ENCODE measurements at regions not wholly inside any gene's neighbourhood (a gene's known extent, or its start where the extent isn't known, plus 50 kb on each side); places are given as distances from the start of the nearest gene placed in this dataset.

GRCh38 chr10:36886303-36886891, 239.0 kb upstream of the ANKRD30A start:
- BruUV-seq (replicated peaks): no TSS peak
- no peak for FAIRE-seq

More at GRCh38 chr10:36886303-36886891, 239.0 kb upstream of the ANKRD30A start:
- no peaks in the 10 kb centered on the region for H3K36me3 ChIP-seq (ENCODE audit: control insufficient read depth in 2 of 2, extremely low read depth in 1 of 2, insufficient read depth in 2 of 2, low read length in 2 of 2)
- H3K9me1 ChIP-seq (replicated peaks; ENCODE audit: control insufficient read depth, extremely low read depth, insufficient read depth, low read length): no peaks in the 10 kb centered on the region
- H3K27ac ChIP-seq (ENCODE audit: insufficient read depth, low read depth, low read length): no peak overlapping the region
- H2AFZ ChIP-seq (ENCODE audit: low read depth, low read length): no peak overlapping the region
- H3K9me3 ChIP-seq (replicated peaks; ENCODE audit: control insufficient read depth, insufficient read depth, low read length): no peaks in the 10 kb centered on the region
- H3K4me2 ChIP-seq (ENCODE audit: insufficient read depth, low read length): no peak overlapping the region
- no peaks in the 10 kb centered on the region for H3K79me2 ChIP-seq (ENCODE audit: control insufficient read depth, insufficient read depth, low read length)
- no peak overlapping the region for H3K9ac ChIP-seq (replicated peaks; ENCODE audit: extremely low read depth, insufficient read depth, low read length)
- POLR2A ChIA-PET: no interaction called here
- H4K20me1 ChIP-seq (replicated peaks; ENCODE audit: control insufficient read depth, extremely low read depth, insufficient read depth, low read length): no peaks in the 10 kb centered on the region
- no peaks in the 10 kb centered on the region for H3K4me1 ChIP-seq (ENCODE audit: control insufficient read depth, extremely low read depth, insufficient read depth, low read length)
- TF ChIP-seq MYC (IDR thresholded peaks at IDR 0.05; ENCODE audit: low read depth, low read length) (no peak), GATA2 (IDR thresholded peaks at IDR 0.05; ENCODE audit: insufficient read depth, insufficient read length, low read depth, low read length) (no peak), CTCF (IDR thresholded peaks at IDR 0.05; ENCODE audit: extremely low read depth in 1 of 2, insufficient read depth in 1 of 2, low read depth in 1 of 2, low read length in 2 of 2) (no peak), JUN (IDR thresholded peaks at IDR 0.05; ENCODE audit: borderline replicate concordance, insufficient read depth, insufficient read length, low read depth) (no peak)
- CTCF ChIA-PET: no interaction called here
- no peak overlapping the region for H3K4me3 ChIP-seq (replicated peaks in 1 of 3; ENCODE audit: insufficient read depth in 1 of 3, low read depth in 1 of 3, low read length in 3 of 3)
- H3K27me3 ChIP-seq (ENCODE audit: control insufficient read depth in 2 of 2, insufficient read depth in 2 of 2, low read length in 2 of 2): no peaks in the 10 kb centered on the region
- dilution Hi-C loops (cut with MboI; ENCODE audit: extremely low pct_ligation_motif_present, low sequenced_read_pairs): no loop called here
- no peak for DNase-seq (ENCODE audit: low read depth, low spot score)
- intact Hi-C loops (cut with micrococcal nuclease): loop anchor here (10.0 kb wide), 1 partner anchor 1312 kb away; no protein-coding TSS in a partner anchor

Data from endothelial cell of umbilical vein (primary cell).